IMR-90 (cell line): ENCODE measurements at regions not wholly inside any gene's neighbourhood (a gene's known extent, or its start where the extent isn't known, plus 50 kb on each side); places are given as distances from the start of the nearest gene placed in this dataset.
A peak's percentile ranks its signal among the peaks of the same experiment; 100 is the strongest.

Experiments
- ATAC-seq: fragments of 200-7000 bp; cut with Tn5 transposase; 2 replicates; pipeline ENCODE4 v1.9.1; 2020; ENCODE audit warnings: low read depth, mild to moderate bottlenecking, moderate library complexity
- BruUV-seq: library from RNA; stranded (reverse); fragments of 400-500 nt; replicated peaks from 2 replicates; lab custom pipeline; 2021; lab: Mats Ljungman, UMichigan
- CTCF ChIA-PET: fragments of 300-600 bp; formaldehyde crosslinking; extraction: SDS; loops from one replicate; lab custom pipeline; 2021; ENCODE audit warnings: antibody characterized with exemption; lab: Yijun Ruan, JAX
- POLR2A ChIA-PET: fragments of 300-600 bp; sonication (Branson Sonifier 250); formaldehyde crosslinking; loops from one replicate; lab custom pipeline; 2022; ENCODE audit warnings: antibody characterized with exemption; ENCODE audit not compliant: unreplicated experiment; lab: Charles Lee
- DNase-seq: peaks from one replicate; pipeline ENCODE4 v3.0.0; 2013
- H2AFZ ChIP-seq: replicated peaks from 2 replicates; pipeline ENCODE3; 2013; ENCODE audit warnings: low read length, mild to moderate bottlenecking; ENCODE audit not compliant: poor library complexity
- H2AK5ac ChIP-seq: 2 replicates; pipeline ENCODE4 v1.6.1; 2013; ENCODE audit warnings: low read depth, low read length, inconsistent platforms
- H2AK9ac ChIP-seq: replicated peaks from 2 replicates; pipeline ENCODE3; 2013; ENCODE audit warnings: mild to moderate bottlenecking, low read depth, low read length, moderate library complexity; ENCODE audit not compliant: poor library complexity
- H2BK120ac ChIP-seq: 2 replicates; pipeline ENCODE4 v1.6.1; 2013; ENCODE audit warnings: low read depth, low read length, inconsistent platforms
- H2BK15ac ChIP-seq: 3 replicates; pipeline ENCODE4 v1.6.1; 2013; ENCODE audit warnings: low read depth, low read length, inconsistent platforms
- H2BK20ac ChIP-seq: 2 replicates; pipeline ENCODE4 v1.6.1; 2013; ENCODE audit warnings: low read depth, mild to moderate bottlenecking, inconsistent platforms, low read length, moderate library complexity
- H2BK5ac ChIP-seq: 2 replicates; pipeline ENCODE4 v1.6.1; 2013; ENCODE audit warnings: mild to moderate bottlenecking, low read depth, low read length, inconsistent platforms; ENCODE audit not compliant: poor library complexity, severe bottlenecking
- H3K14ac ChIP-seq: replicated peaks from 2 replicates; pipeline ENCODE4 v1.6.1; 2013; ENCODE audit warnings: low read depth, low read length, inconsistent platforms
- H3K18ac ChIP-seq: 2 replicates; pipeline ENCODE4 v1.6.1; 2013; ENCODE audit warnings: low read depth, low read length, control low read depth
- H3K23ac ChIP-seq: 2 replicates; pipeline ENCODE4 v1.6.1; 2013; ENCODE audit warnings: low read depth, low read length, inconsistent platforms
- H3K27ac ChIP-seq: 2 replicates; pipeline ENCODE4 v1.5.1; 2013; ENCODE audit warnings: mild to moderate bottlenecking, control low read depth, low read length; ENCODE audit not compliant: insufficient read depth
- H3K27me3 ChIP-seq: 2 replicates; pipeline ENCODE4 v1.6.1; 2013; ENCODE audit warnings: low read length; ENCODE audit not compliant: control insufficient read depth, insufficient read depth
- H3K36me3 ChIP-seq: 2 replicates; pipeline ENCODE4 v1.6.1; 2013; ENCODE audit warnings: low read length, mixed read lengths; ENCODE audit not compliant: control insufficient read depth, insufficient read depth
- H3K4ac ChIP-seq: 2 replicates; pipeline ENCODE4 v1.6.1; 2013; ENCODE audit warnings: low read depth, low read length, inconsistent platforms
- H3K4me1 ChIP-seq: 2 replicates; pipeline ENCODE4 v1.6.1; 2013; ENCODE audit warnings: low read length, mixed read lengths; ENCODE audit not compliant: control insufficient read depth, insufficient read depth
- H3K4me2 ChIP-seq: 2 replicates; pipeline ENCODE4 v1.6.1; 2013; ENCODE audit warnings: low read depth, mild to moderate bottlenecking, control low read depth, low read length, moderate library complexity
- H3K4me3 ChIP-seq: 2 replicates; pipeline ENCODE4 v1.5.1; 2013; ENCODE audit warnings: low read depth, mild to moderate bottlenecking, control low read depth, low read length, moderate library complexity; ENCODE audit not compliant: insufficient read depth
- H3K56ac ChIP-seq: 2 replicates; pipeline ENCODE4 v1.6.1; 2013; ENCODE audit warnings: low read length, inconsistent platforms; ENCODE audit not compliant: insufficient read depth; ENCODE audit errors: extremely low read depth
- H3K79me1 ChIP-seq, 2 experiments: 2 replicates each; pipeline ENCODE4 v1.6.1; 2013; ENCODE audit warnings: low read length in 2 of 2, inconsistent platforms in 1 of 2, low read depth in 1 of 2
- H3K9ac ChIP-seq: 2 replicates; pipeline ENCODE4 v1.6.1; 2013; ENCODE audit warnings: low read depth, low read length, control low read depth
- H3K9me1 ChIP-seq: 2 replicates; pipeline ENCODE4 v1.6.1; 2013; ENCODE audit warnings: low read length, inconsistent platforms; ENCODE audit not compliant: insufficient read depth
- H3K9me3 ChIP-seq: 2 replicates; pipeline ENCODE4 v1.6.1; 2013; ENCODE audit warnings: low read length; ENCODE audit not compliant: control insufficient read depth, insufficient read depth
- H4K20me1 ChIP-seq: 2 replicates; pipeline ENCODE4 v1.6.1; 2013; ENCODE audit warnings: low read length, inconsistent platforms; ENCODE audit not compliant: insufficient read depth
- H4K5ac ChIP-seq: 2 replicates; pipeline ENCODE4 v1.6.1; 2013; ENCODE audit warnings: mild to moderate bottlenecking, low read depth, low read length, control low read depth
- H4K8ac ChIP-seq, 2 experiments: 2 replicates each; pipeline ENCODE4 v1.6.1; 2013; ENCODE audit warnings: low read depth in 2 of 2, low read length in 2 of 2, control low read depth in 1 of 2, inconsistent platforms in 1 of 2
- H4K91ac ChIP-seq: 2 replicates; pipeline ENCODE4 v1.6.1; 2013; ENCODE audit warnings: low read depth, low read length, inconsistent platforms; ENCODE audit not compliant: insufficient read depth
- CEBPB ChIP-seq: IDR thresholded peaks from 2 replicates; pipeline ENCODE4 v1.6.1; 2012; ENCODE audit warnings: low read depth, low read length, improper control_type of control experiment
- CHD1 ChIP-seq: IDR thresholded peaks from 2 replicates; pipeline ENCODE4 v1.6.1; 2012; ENCODE audit warnings: low read depth, low read length, improper control_type of control experiment
- ELK1 ChIP-seq: fragments of 150-350 bp; IDR thresholded peaks from 2 replicates; pipeline ENCODE4 v1.6.1; 2016; ENCODE audit warnings: low read depth, mild to moderate bottlenecking, low read length, moderate library complexity, borderline replicate concordance
- FOS ChIP-seq: fragments of 150-350 bp; IDR thresholded peaks from 2 replicates; pipeline ENCODE4 v1.6.1; 2016; ENCODE audit warnings: low read depth, low read length
- MAZ ChIP-seq: IDR thresholded peaks from 2 replicates; pipeline ENCODE4 v1.6.1; 2012; ENCODE audit warnings: low read depth, mild to moderate bottlenecking, low read length, improper control_type of control experiment, moderate library complexity, borderline replicate concordance
- MXI1 ChIP-seq: IDR thresholded peaks from 2 replicates; pipeline ENCODE4 v1.6.1; 2012; ENCODE audit warnings: low read depth, mild to moderate bottlenecking, low read length, moderate library complexity, borderline replicate concordance
- NFE2L2 ChIP-seq: fragments of 150-350 bp; IDR thresholded peaks from 2 replicates; pipeline ENCODE4 v1.6.1; 2016; ENCODE audit warnings: low read depth, mild to moderate bottlenecking, low read length
- POLR2A ChIP-seq: IDR thresholded peaks from 2 replicates; pipeline ENCODE4 v1.6.1; 2012; ENCODE audit warnings: mild to moderate bottlenecking, low read depth, low read length
- RCOR1 ChIP-seq: IDR thresholded peaks from 2 replicates; pipeline ENCODE4 v1.6.1; 2012; ENCODE audit warnings: mild to moderate bottlenecking, low read length, improper control_type of control experiment; ENCODE audit not compliant: insufficient replicate concordance
- RFX5 ChIP-seq: IDR thresholded peaks from 2 replicates; pipeline ENCODE4 v1.8.0; 2012; ENCODE audit warnings: low read depth, mild to moderate bottlenecking, low read length, moderate library complexity
- WGBS, 2 experiments: methylation state at CpG; one replicate each; pipeline versions ENCODE4 v1.1.5 to v1.1.7; 2013; ENCODE audit warnings: missing lambda C conversion rate in 2 of 2; ENCODE audit not compliant: insufficient read length in 1 of 2; ENCODE audit errors: extremely low coverage in 2 of 2; 5-methylcytosine and 5-hydroxymethylcytosine counted together
- dilution Hi-C: fragments of 300-500 bp; cut with HindIII; formaldehyde crosslinking; loops from one replicate; pipeline ENCODE4 v1.14.3; 2018; ENCODE audit warnings: low sequenced_read_pairs; ENCODE audit not compliant: unreplicated experiment
- in situ Hi-C: fragments of 300-500 bp; cut with MboI; formaldehyde crosslinking; loops from 3 replicates; pipeline ENCODE4 v1.14.3; 2019; ENCODE audit warnings: low sequenced_read_pairs, inconsistent platforms, mixed read lengths
- intact Hi-C: fragments of 100-400 bp; cut with micrococcal nuclease; formaldehyde crosslinking; loops from 2 replicates; pipeline ENCODE4 v1.10.0; 2022
- TF ChIP-seq, protein P1 (sequence below): fragments of 150-350 bp; IDR thresholded peaks from 2 replicates; pipeline ENCODE4 v1.6.1; 2017; ENCODE audit warnings: mild to moderate bottlenecking, antibody characterized with exemption, low read length, low read depth

GRCh38 chr2:49240608-49241007, 86.3 kb upstream of the FSHR start:
- H2AK9ac ChIP-seq, result no peak overlapping the region
- no CpG with 5 or more reads among the region's 3 CpGs for WGBS, 2 experiments
- TF ChIP-seq NFE2L2, result no peak
- TF ChIP-seq MAZ, result no peak
- no peak for TF ChIP-seq CHD1
- no peak for TF ChIP-seq CEBPB
- TF ChIP-seq MXI1, result no peak
- no peak for TF ChIP-seq FOS
- no peak for TF ChIP-seq RCOR1
- no peak for TF ChIP-seq POLR2A
- no peak for TF ChIP-seq RFX5
- no peak for TF ChIP-seq ELK1
- TF ChIP-seq, protein P1, sequence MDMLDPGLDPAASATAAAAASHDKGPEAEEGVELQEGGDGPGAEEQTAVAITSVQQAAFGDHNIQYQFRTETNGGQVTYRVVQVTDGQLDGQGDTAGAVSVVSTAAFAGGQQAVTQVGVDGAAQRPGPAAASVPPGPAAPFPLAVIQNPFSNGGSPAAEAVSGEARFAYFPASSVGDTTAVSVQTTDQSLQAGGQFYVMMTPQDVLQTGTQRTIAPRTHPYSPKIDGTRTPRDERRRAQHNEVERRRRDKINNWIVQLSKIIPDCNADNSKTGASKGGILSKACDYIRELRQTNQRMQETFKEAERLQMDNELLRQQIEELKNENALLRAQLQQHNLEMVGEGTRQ, result no peak
- no peak overlapping the region for H4K91ac ChIP-seq
- H2BK120ac ChIP-seq, result peak overlapping the region; percentile 3; the same call in 1 of the 2 replicates
- H2BK15ac ChIP-seq, result no peak overlapping the region
- H3K4me3 ChIP-seq, result no peak overlapping the region
- no peak overlapping the region for H3K23ac ChIP-seq
- no peak overlapping the region for H2AFZ ChIP-seq
- no TSS peak for BruUV-seq
- peak overlapping the region; percentile 59; the same call in 1 of the 2 replicates for H3K18ac ChIP-seq
- no peak overlapping the region for H3K4me2 ChIP-seq
- H2BK5ac ChIP-seq, result no peak overlapping the region
- dilution Hi-C loops, result no loop called here
- H3K56ac ChIP-seq, result no peak overlapping the region
- peak overlapping the region; percentile 75; the same call in 1 of the 2 replicates for H2BK20ac ChIP-seq
- H3K27ac ChIP-seq, result no peak overlapping the region
- ATAC-seq, result peak; percentile 56
- intact Hi-C loops, result loop anchor here (5.0 to 10.0 kb wide), 2 partner anchors 293 to 516 kb away; no protein-coding TSS in a partner anchor
- H3K4ac ChIP-seq, result 0 out of 2 replicates have a peak overlapping the region, but pooled peaks have one; percentile 43
- H4K8ac ChIP-seq, result no peak overlapping the region
- no peak overlapping the region for H4K5ac ChIP-seq
- H3K14ac ChIP-seq, result no peak overlapping the region
- in situ Hi-C loops, result no loop called here
- no peaks in the 10 kb centered on the region for H3K36me3 ChIP-seq
- no peak overlapping the region for H3K9ac ChIP-seq
- no peaks in the 10 kb centered on the region for H3K27me3 ChIP-seq
- H3K4me1 ChIP-seq, result peaks cover 8% of the 10 kb centered on the region
- CTCF ChIA-PET, result interaction anchor here (1.6 kb wide), 1 partner anchor 294 kb away, joined by 3 read pairs; no protein-coding TSS in a partner anchor
- H4K20me1 ChIP-seq, result no peaks in the 10 kb centered on the region
- no peaks in the 10 kb centered on the region for H3K9me3 ChIP-seq
- H3K79me1 ChIP-seq, result no peaks in the 10 kb centered on the region
- peak overlapping the region; percentile 16; the same call in 1 of the 2 replicates for H2AK5ac ChIP-seq
- H3K9me1 ChIP-seq, result no peaks in the 10 kb centered on the region
- peak; percentile 33 for DNase-seq
- POLR2A ChIA-PET, result no interaction called here
